DND-41 (cell line): ENCODE measurements at regions not wholly inside any gene's neighbourhood (a gene's known extent, or its start where the extent isn't known, plus 50 kb on each side); places are given as distances from the start of the nearest gene placed in this dataset.

ENCODE experiments used
- ATAC-seq: fragments of 200-7000 bp; cut with Tn5 transposase; 3 replicates; pipeline ENCODE4 v1.9.1; 2021; ENCODE audit warnings: low read depth; ENCODE audit not compliant: insufficient read depth
- DNase-seq: peaks from one replicate; pipeline ENCODE4 v3.0.0-alpha.2; 2020
- H2AFZ ChIP-seq: 2 replicates; pipeline ENCODE4 v1.6.0; 2012; ENCODE audit warnings: low read depth, low read length
- H3K27ac ChIP-seq: 2 replicates; pipeline ENCODE4 v1.5.1; 2012; ENCODE audit warnings: low read length, inconsistent platforms
- H3K27me3 ChIP-seq: fragments of 200-600 bp; sonication (generic); 2 replicates; pipeline ENCODE4 v1.6.0; 2012; ENCODE audit warnings: low read length, mild to moderate bottlenecking, inconsistent platforms; ENCODE audit not compliant: insufficient read depth, poor library complexity
- H3K36me3 ChIP-seq: 2 replicates; pipeline ENCODE4 v1.5.1; 2012; ENCODE audit warnings: low read length, inconsistent platforms; ENCODE audit not compliant: insufficient read depth
- H3K4me1 ChIP-seq: 2 replicates; pipeline ENCODE4 v1.5.1; 2012; ENCODE audit warnings: mild to moderate bottlenecking, low read length; ENCODE audit not compliant: insufficient read depth
- H3K4me2 ChIP-seq: 2 replicates; pipeline ENCODE4 v1.6.0; 2012; ENCODE audit warnings: mild to moderate bottlenecking, moderate library complexity, low read length, inconsistent platforms; ENCODE audit not compliant: insufficient read depth
- H3K4me3 ChIP-seq, 2 experiments: fragments of 200-600 bp in 1 of 2; shearing (Covaris generic) in 1 of 2; 2 replicates each; pipeline ENCODE4 v1.5.1; 2012 to 2016; ENCODE audit warnings: inconsistent platforms in 2 of 2, low read length in 2 of 2, mild to moderate bottlenecking in 2 of 2, low read depth in 1 of 2, moderate library complexity in 1 of 2
- H3K79me2 ChIP-seq: 2 replicates; pipeline ENCODE4 v1.6.0; 2012; ENCODE audit warnings: low read length, inconsistent platforms; ENCODE audit not compliant: insufficient read depth
- H3K9ac ChIP-seq: 2 replicates; pipeline ENCODE4 v1.6.0; 2012; ENCODE audit warnings: low read depth, mild to moderate bottlenecking, inconsistent platforms, low read length, moderate library complexity
- H3K9me3 ChIP-seq: 2 replicates; pipeline ENCODE4 v1.5.1; 2012; ENCODE audit warnings: low read length, moderate library complexity, mild to moderate bottlenecking, inconsistent platforms; ENCODE audit not compliant: insufficient read depth, severe bottlenecking
- H4K20me1 ChIP-seq: 2 replicates; pipeline ENCODE4 v1.6.0; 2012; ENCODE audit warnings: low read length; ENCODE audit not compliant: insufficient read depth
- EZH2 ChIP-seq: IDR thresholded peaks from 3 replicates; pipeline ENCODE4 v1.6.1; 2012; ENCODE audit warnings: borderline replicate concordance, low read depth, mild to moderate bottlenecking, moderate library complexity, low read length, inconsistent platforms; ENCODE audit not compliant: severe bottlenecking
- TF ChIP-seq, protein P1 (sequence below): IDR thresholded peaks from 2 replicates; pipeline ENCODE4 v1.5.1; 2012; ENCODE audit warnings: borderline replicate concordance, low read length, moderate library complexity, mild to moderate bottlenecking; ENCODE audit not compliant: poor library complexity, severe bottlenecking; ENCODE audit errors: extremely low read depth

DNA sequence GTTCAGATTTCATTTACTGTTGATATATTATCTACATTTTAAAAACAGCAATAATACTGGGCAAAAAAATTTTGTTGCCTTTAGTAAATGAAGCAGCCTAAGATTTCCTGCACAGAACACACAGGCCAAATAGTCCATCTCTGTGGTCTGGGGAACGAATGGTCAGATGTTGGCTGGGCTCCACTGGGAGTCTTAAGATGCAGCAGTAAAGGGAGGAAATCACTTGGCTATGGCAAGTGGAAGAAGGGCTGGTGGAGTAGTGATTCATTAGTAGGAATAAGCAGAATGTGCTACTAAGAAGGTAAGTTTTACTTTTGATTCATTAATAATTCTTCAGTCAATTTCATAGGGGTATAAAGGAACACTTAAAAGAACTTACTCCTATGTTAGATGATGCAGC lies 91.1 kb upstream of the ARRDC3 start:
- Histone ChIP-seq H3K27ac (no peak overlapping the region), H3K36me3 (no peaks in the 10 kb centered on the region), H3K4me3 (no peak overlapping the region), H2AFZ (no peak overlapping the region), H3K79me2 (no peaks in the 10 kb centered on the region), H3K9ac (no peak overlapping the region), H3K4me1 (no peaks in the 10 kb centered on the region), H3K9me3 (no peaks in the 10 kb centered on the region), H4K20me1 (no peaks in the 10 kb centered on the region), H3K4me2 (no peak overlapping the region), H3K27me3 (no peaks in the 10 kb centered on the region)
- DNase-seq, result no peak
- TF ChIP-seq EZH2, result no peak
- TF ChIP-seq, protein P1, sequence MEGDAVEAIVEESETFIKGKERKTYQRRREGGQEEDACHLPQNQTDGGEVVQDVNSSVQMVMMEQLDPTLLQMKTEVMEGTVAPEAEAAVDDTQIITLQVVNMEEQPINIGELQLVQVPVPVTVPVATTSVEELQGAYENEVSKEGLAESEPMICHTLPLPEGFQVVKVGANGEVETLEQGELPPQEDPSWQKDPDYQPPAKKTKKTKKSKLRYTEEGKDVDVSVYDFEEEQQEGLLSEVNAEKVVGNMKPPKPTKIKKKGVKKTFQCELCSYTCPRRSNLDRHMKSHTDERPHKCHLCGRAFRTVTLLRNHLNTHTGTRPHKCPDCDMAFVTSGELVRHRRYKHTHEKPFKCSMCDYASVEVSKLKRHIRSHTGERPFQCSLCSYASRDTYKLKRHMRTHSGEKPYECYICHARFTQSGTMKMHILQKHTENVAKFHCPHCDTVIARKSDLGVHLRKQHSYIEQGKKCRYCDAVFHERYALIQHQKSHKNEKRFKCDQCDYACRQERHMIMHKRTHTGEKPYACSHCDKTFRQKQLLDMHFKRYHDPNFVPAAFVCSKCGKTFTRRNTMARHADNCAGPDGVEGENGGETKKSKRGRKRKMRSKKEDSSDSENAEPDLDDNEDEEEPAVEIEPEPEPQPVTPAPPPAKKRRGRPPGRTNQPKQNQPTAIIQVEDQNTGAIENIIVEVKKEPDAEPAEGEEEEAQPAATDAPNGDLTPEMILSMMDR, result no peak
- ATAC-seq, result no peak

- Histone ChIP-seq H3K79me2 (no peaks in the 10 kb centered on the region), H3K27ac (no peak overlapping the region), H2AFZ (no peak overlapping the region), H3K9ac (no peak overlapping the region), H3K9me3 (no peaks in the 10 kb centered on the region), H3K27me3 (no peaks in the 10 kb centered on the region), H3K4me1 (no peaks in the 10 kb centered on the region), H3K36me3 (no peaks in the 10 kb centered on the region), H3K4me3 (no peak overlapping the region), H3K4me2 (no peak overlapping the region), H4K20me1 (no peaks in the 10 kb centered on the region)
- DNase-seq (no peak), ATAC-seq (no peak)
- TF ChIP-seq, protein P1, result no peak
- no peak for TF ChIP-seq EZH2
These were observed 89.5 kb upstream of the ARRDC3 start for GRCh38 chr5:91472631-91473030.

GRCh38 chr5:91469517-91470165 lies 86.5 kb upstream of the ARRDC3 start:
- Histone ChIP-seq H2AFZ (no peak overlapping the region), H3K4me1 (no peaks in the 10 kb centered on the region), H3K9ac (no peak overlapping the region), H3K27ac (no peak overlapping the region), H3K36me3 (no peaks in the 10 kb centered on the region), H3K27me3 (no peaks in the 10 kb centered on the region), H3K4me2 (no peak overlapping the region), H3K9me3 (no peaks in the 10 kb centered on the region), H3K4me3 (no peak overlapping the region), H3K79me2 (no peaks in the 10 kb centered on the region), H4K20me1 (no peaks in the 10 kb centered on the region)
- ATAC-seq (no peak), DNase-seq (no peak)
- TF ChIP-seq, protein P1, result no peak
